HG03108 (cell line): ENCODE measurements at regions not wholly inside any gene's neighbourhood (a gene's known extent, or its start where the extent isn't known, plus 50 kb on each side); places are given as distances from the start of the nearest gene placed in this dataset.
"Not testable (repeated sequence)": the region's sequence is repeated elsewhere in the genome, so short reads cannot be mapped to it uniquely, and the experiment has no call there.

ENCODE experiments used
- ATAC-seq: cut with Tn5 transposase; IDR thresholded peaks from one replicate; pipeline ENCODE4 v1.9.1; 2021; ENCODE audit warnings: moderate library complexity; ENCODE audit not compliant: unreplicated experiment

- no peak for ATAC-seq
Measured at GRCh38 chr2:144941743-144942488, 422.0 kb upstream of the ZEB2 start.

GRCh38 chr2:144939590-144939989, 419.7 kb upstream of the ZEB2 start:
- ATAC-seq = no peak

GRCh38 chr2:144937910-144938709, 418.2 kb upstream of the ZEB2 start:
- no peak for ATAC-seq

- ATAC-seq = no peak
Measured at GRCh38 chr2:144937066-144937465, 417.1 kb upstream of the ZEB2 start.

GRCh38 chr2:144936442-144936841, 416.5 kb upstream of the ZEB2 start:
- ATAC-seq = no peak

- ATAC-seq = no peak
Measured at GRCh38 chr2:144935736-144936135, 415.8 kb upstream of the ZEB2 start.

- no peak for ATAC-seq
Measured at GRCh38 chr2:144935191-144935590, 415.3 kb upstream of the ZEB2 start.

GRCh38 chr2:144931960-144932359, 412.0 kb upstream of the ZEB2 start:
- ATAC-seq = no peak

- no peak for ATAC-seq
Measured at GRCh38 chr2:144931480-144931879, 411.6 kb upstream of the ZEB2 start.

GRCh38 chr2:144927429-144927828, 407.5 kb upstream of the ZEB2 start:
- ATAC-seq = no peak

- ATAC-seq = no peak
Measured at GRCh38 chr2:144925886-144926285, 406.0 kb upstream of the ZEB2 start.

- ATAC-seq = no peak
Measured at GRCh38 chr2:144924827-144925226, 404.9 kb upstream of the ZEB2 start.

GRCh38 chr2:144922519-144922918, 402.6 kb upstream of the ZEB2 start:
- no peak for ATAC-seq

- no peak for ATAC-seq
Measured at GRCh38 chr2:144920755-144921530, 401.0 kb upstream of the ZEB2 start.

GRCh38 chr2:144914622-144915318, 394.9 kb upstream of the ZEB2 start:
- no peak for ATAC-seq

- ATAC-seq = no peak
Measured at GRCh38 chr2:144914113-144914512, 394.2 kb upstream of the ZEB2 start.

GRCh38 chr2:144912206-144912605, 392.3 kb upstream of the ZEB2 start:
- ATAC-seq = no peak

- ATAC-seq = no peak
Measured at GRCh38 chr2:144905956-144906355, 386.0 kb upstream of the ZEB2 start.

GRCh38 chr2:144904612-144905011, 384.7 kb upstream of the ZEB2 start:
- no peak for ATAC-seq

- not testable (repeated sequence) for ATAC-seq
Measured at GRCh38 chr2:144903045-144903444, 383.1 kb upstream of the ZEB2 start.

GRCh38 chr2:144901386-144901785, 381.5 kb upstream of the ZEB2 start:
- ATAC-seq = not testable (repeated sequence)
